ENCODE measurements at regions not wholly inside any gene's neighbourhood (a gene's known extent, or its start where the extent isn't known, plus 50 kb on each side); places are given as distances from the start of the nearest gene placed in this dataset.
"Not testable (repeated sequence)": the region's sequence is repeated elsewhere in the genome, so short reads cannot be mapped to it uniquely, and the experiment has no call there.

DNA sequence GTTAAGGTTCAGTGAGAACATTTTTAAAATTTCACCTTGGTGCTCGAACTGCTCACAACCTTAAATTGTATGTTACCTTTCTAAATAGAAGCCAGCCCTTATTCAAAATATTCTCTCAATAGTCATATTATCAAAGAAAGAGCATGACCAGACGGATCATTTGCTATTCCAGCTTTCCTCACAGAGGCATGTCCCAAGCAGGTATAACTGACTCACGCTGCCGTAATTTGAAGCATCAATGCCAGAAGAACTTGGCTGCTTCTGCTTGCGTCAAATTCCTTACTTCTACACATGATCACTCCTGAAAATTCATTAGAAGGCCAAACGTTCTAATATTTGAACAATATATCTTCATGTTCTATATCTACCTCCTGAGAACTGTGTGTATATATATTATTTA lies 69.5 kb upstream of the VGLL4 start:
- TF ChIP-seq, protein P1, sequence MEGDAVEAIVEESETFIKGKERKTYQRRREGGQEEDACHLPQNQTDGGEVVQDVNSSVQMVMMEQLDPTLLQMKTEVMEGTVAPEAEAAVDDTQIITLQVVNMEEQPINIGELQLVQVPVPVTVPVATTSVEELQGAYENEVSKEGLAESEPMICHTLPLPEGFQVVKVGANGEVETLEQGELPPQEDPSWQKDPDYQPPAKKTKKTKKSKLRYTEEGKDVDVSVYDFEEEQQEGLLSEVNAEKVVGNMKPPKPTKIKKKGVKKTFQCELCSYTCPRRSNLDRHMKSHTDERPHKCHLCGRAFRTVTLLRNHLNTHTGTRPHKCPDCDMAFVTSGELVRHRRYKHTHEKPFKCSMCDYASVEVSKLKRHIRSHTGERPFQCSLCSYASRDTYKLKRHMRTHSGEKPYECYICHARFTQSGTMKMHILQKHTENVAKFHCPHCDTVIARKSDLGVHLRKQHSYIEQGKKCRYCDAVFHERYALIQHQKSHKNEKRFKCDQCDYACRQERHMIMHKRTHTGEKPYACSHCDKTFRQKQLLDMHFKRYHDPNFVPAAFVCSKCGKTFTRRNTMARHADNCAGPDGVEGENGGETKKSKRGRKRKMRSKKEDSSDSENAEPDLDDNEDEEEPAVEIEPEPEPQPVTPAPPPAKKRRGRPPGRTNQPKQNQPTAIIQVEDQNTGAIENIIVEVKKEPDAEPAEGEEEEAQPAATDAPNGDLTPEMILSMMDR (IDR thresholded peaks at IDR 0.05; ENCODE audit: control insufficient read depth, insufficient read depth, low read depth, low read length, missing control alignments), result no peak
- no peak for DNase-seq (ENCODE audit: low read depth)
- H3K4me3 ChIP-seq (ENCODE audit: control insufficient read depth, low read depth, low read length), result no peak overlapping the region

DNA sequence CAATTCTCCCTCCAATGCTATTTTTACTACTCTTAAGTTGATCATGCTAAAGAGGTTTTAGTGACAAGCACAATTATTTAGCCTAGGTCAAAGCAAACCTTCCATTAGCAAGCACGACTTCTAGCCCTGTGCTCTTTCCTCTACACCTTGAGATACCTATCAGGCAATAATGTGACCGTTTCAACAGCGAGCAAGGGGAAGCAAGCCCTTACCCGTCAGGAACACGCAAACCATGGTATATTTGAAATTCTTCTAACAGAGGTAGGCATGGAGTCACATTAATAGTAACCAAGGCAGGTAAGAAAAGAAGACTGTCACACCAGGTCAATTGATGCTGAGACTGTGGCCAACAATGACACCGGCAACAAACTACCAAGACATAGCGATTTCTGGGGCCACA lies 68.9 kb upstream of the VGLL4 start:
- TF ChIP-seq, protein P1 (IDR thresholded peaks at IDR 0.05; ENCODE audit: control insufficient read depth, insufficient read depth, low read depth, low read length, missing control alignments), result no peak
- no peak overlapping the region for H3K4me3 ChIP-seq (ENCODE audit: control insufficient read depth, low read depth, low read length)
- no peak for DNase-seq (ENCODE audit: low read depth)

DNA sequence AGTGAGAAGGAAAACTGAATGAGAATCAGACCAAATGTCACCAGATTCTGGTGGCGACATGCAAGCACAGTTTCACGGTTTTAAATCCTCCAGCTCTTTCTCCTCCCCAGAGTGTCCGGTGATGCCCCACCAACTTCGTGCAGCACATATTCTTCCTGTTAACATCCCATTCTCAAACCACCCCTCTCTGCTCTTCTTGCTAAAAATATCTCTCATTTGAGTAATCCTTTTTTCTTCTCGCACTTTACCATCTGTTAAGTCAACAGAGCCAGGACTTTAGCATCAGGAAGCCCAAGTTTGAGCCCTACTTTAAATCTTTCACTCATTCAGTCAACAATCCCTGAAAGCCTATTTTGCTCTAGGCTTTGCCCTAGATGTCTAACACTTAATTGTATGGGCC lies 68.2 kb upstream of the VGLL4 start:
- no peak overlapping the region for H3K4me3 ChIP-seq (ENCODE audit: control insufficient read depth, low read depth, low read length)
- TF ChIP-seq, protein P1 (IDR thresholded peaks at IDR 0.05; ENCODE audit: control insufficient read depth, insufficient read depth, low read depth, low read length, missing control alignments), result no peak
- DNase-seq (ENCODE audit: low read depth), result no peak

DNA sequence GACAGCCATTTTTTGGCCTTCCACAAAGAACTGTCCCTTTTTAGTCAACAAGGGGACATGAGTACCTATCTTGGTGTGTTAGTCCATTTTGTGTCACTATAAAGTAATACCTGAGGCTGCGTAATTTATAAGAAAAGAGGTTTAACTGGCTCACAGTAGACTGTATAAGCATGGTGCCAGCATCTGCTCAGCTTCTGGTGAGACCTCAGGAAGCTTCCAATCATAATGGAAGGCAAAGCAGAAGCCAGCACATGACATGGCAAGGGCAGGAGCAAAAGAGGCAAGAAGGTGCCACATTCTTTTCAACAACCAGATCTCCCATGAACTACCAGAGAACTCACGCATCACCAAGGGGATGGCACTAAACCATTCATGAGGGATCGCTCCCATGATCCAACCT lies 66.1 kb upstream of the VGLL4 start:
- DNase-seq (ENCODE audit: low read depth), result no peak
- H3K4me3 ChIP-seq (ENCODE audit: control insufficient read depth, low read depth, low read length), result no peak overlapping the region
- TF ChIP-seq, protein P1 (IDR thresholded peaks at IDR 0.05; ENCODE audit: control insufficient read depth, insufficient read depth, low read depth, low read length, missing control alignments), result no peak

DNA sequence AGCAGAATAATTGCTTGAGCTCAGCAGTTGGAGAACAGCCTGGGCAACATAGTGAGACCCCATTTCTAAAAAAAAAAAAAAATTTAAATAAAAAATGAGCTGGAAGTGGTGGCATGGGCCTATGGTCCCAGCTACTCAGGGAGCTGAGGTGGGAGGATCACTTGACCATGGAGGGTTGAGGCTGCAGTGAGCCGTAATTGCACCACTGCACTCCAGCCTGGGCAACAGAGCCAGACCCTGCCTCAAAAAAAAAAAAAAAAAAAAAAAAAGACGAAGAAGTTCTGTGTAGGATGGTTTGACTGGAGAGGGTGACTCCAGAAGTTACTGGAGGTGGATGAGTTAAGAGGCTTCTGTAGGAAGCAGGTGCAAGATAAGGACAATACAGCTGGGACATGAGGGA lies 63.4 kb upstream of the VGLL4 start:
- not testable (repeated sequence) for DNase-seq (ENCODE audit: low read depth); H3K4me3 ChIP-seq (ENCODE audit: control insufficient read depth, low read depth, low read length)

DNA sequence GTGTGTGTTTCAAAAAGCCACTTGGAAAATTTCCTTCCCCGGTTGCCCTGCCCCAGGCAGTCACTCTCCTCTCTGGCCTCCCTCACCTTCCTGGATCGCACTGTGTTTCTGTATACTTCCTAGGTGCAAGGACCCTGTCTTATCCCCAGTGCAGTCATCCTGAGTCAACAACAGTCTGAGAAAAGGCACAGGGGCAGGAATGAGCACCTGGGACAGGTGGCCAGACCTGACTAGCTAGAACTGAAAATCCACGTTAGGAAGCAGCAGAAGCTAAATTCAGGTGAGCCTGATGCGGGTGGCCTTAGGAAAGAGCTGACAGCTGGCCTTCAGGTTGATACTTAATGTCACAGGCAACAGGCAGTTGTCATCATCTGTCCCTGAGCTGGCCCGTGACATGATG lies 62.9 kb upstream of the VGLL4 start:
- TF ChIP-seq, protein P1 (IDR thresholded peaks at IDR 0.05; ENCODE audit: control insufficient read depth, insufficient read depth, low read depth, low read length, missing control alignments), result no peak
- no peak for DNase-seq (ENCODE audit: low read depth)

DNA sequence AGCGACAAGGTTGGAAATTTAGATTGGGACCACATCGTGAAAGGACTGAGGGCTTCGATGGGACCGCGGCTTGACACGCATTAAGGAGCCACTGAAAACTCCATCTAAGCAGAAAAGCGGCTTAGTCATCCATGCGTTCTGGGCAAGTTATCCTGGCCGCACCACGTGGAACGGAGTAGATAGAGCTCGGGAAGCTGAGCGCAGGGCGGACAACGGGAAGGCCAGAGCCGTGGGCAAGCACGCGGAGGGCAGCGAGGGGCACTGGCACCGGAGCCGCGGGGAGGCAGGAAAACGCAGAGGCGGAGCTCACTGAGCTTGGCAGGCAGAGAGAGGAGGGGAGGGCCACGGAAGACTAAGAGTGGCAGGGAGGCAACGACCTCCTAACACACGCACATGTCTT lies 61.3 kb upstream of the VGLL4 start:
- no peak overlapping the region for H3K4me3 ChIP-seq (ENCODE audit: control insufficient read depth, low read depth, low read length)
- TF ChIP-seq, protein P1 (IDR thresholded peaks at IDR 0.05; ENCODE audit: control insufficient read depth, insufficient read depth, low read depth, low read length, missing control alignments), result no peak
- no peak for DNase-seq (ENCODE audit: low read depth)

More for the DNA sequence above, 62.9 kb upstream of the VGLL4 start:
- no peak overlapping the region for H3K4me3 ChIP-seq (ENCODE audit: control insufficient read depth, low read depth, low read length)
